ENCODE measurements at regions not wholly inside any gene's neighbourhood (a gene's known extent, or its start where the extent isn't known, plus 50 kb on each side); places are given as distances from the start of the nearest gene placed in this dataset.

DNA sequence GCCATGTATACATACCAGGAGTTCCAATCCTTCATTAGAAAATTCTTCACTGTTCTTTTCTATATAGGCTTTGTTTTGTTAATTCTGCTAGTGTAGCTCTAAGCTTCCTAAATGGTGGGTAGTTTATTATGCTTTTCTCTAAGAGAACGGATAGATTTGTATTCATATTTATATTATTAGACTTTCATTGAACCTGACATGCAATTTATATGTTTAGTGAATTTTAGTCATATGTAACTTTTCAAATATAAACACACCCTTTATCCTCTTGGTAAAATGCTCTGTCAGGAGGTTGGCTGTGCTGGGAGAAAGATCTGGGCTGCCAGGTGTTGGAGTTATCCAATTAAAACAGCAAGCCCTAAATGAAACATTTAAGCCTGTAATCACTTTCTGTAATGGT, 369.7 kb upstream of the RGS18 start:
- TF ChIP-seq, protein P1, sequence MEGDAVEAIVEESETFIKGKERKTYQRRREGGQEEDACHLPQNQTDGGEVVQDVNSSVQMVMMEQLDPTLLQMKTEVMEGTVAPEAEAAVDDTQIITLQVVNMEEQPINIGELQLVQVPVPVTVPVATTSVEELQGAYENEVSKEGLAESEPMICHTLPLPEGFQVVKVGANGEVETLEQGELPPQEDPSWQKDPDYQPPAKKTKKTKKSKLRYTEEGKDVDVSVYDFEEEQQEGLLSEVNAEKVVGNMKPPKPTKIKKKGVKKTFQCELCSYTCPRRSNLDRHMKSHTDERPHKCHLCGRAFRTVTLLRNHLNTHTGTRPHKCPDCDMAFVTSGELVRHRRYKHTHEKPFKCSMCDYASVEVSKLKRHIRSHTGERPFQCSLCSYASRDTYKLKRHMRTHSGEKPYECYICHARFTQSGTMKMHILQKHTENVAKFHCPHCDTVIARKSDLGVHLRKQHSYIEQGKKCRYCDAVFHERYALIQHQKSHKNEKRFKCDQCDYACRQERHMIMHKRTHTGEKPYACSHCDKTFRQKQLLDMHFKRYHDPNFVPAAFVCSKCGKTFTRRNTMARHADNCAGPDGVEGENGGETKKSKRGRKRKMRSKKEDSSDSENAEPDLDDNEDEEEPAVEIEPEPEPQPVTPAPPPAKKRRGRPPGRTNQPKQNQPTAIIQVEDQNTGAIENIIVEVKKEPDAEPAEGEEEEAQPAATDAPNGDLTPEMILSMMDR (IDR thresholded peaks at IDR 0.05 in 8 of 11, conservative IDR thresholded peaks at IDR 0.05 in 3 of 11), result no peak
- TF ChIP-seq POLR2A (IDR thresholded peaks at IDR 0.05), result no peak
- TF ChIP-seq POLR2AphosphoS5 (IDR thresholded peaks at IDR 0.05), result no peak
